ENCODE measurements at regions not wholly inside any gene's neighbourhood (a gene's known extent, or its start where the extent isn't known, plus 50 kb on each side); places are given as distances from the start of the nearest gene placed in this dataset.

- no peak overlapping the region for H3K9ac ChIP-seq (ENCODE audit: low read depth, low read length)
- no peaks in the 10 kb centered on the region for H3K9me3 ChIP-seq (ENCODE audit: control insufficient read depth, insufficient read depth, low read length)
- H3K4me3 ChIP-seq (ENCODE audit: low read depth, low read length), result no peak overlapping the region
- H3K27me3 ChIP-seq (ENCODE audit: control insufficient read depth, insufficient read depth, low read length), result no peaks in the 10 kb centered on the region
- H3K4me1 ChIP-seq (ENCODE audit: control insufficient read depth, insufficient read depth, low read length), result no peaks in the 10 kb centered on the region
- H3K36me3 ChIP-seq (ENCODE audit: control insufficient read depth, insufficient read depth, low read length), result no peaks in the 10 kb centered on the region
Observed at GRCh38 chr9:119500072-119500771, 131.0 kb upstream of the BRINP1 start.

DNA sequence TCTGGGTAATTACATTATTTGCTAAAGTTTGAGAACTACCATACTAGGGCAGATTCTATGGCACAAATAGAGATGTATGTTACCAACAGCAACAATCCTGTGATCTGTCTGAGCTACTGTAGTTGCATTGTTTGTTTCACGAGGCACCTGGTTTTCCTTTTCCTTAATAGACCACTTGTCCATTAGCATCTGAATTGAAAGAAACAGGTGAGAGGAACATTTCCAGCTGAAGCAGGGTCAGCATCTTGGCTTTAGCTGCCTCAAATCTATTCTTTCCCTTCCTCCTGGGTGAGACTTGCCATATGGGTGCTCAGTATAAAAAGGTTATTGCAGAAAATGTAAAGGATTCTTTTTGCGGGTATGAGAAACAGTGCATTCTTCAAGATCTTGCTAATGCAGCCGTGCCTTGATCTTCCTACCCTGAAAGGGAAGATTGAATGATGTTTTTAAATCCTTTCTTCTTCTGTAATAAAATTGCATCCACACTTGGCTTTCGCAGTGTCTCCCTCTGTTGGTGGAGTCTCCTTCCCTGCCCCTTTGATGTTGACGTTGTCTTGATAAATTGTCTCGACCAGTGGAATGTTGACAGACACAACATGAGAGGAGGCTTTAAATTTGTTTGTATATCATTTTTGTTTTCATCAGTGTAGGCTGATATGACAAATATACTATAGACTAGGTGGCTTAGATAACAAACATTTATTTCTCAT is 118.0 kb upstream of the BRINP1 start:
- no peak overlapping the region for H3K4me3 ChIP-seq (ENCODE audit: low read depth, low read length)
- no peaks in the 10 kb centered on the region for H3K9me3 ChIP-seq (ENCODE audit: control insufficient read depth, insufficient read depth, low read length)
- H3K27me3 ChIP-seq (ENCODE audit: control insufficient read depth, insufficient read depth, low read length), result no peaks in the 10 kb centered on the region
- no peak overlapping the region for H3K9ac ChIP-seq (ENCODE audit: low read depth, low read length)
- no peaks in the 10 kb centered on the region for H3K36me3 ChIP-seq (ENCODE audit: control insufficient read depth, insufficient read depth, low read length)
- no peaks in the 10 kb centered on the region for H3K4me1 ChIP-seq (ENCODE audit: control insufficient read depth, insufficient read depth, low read length)

DNA sequence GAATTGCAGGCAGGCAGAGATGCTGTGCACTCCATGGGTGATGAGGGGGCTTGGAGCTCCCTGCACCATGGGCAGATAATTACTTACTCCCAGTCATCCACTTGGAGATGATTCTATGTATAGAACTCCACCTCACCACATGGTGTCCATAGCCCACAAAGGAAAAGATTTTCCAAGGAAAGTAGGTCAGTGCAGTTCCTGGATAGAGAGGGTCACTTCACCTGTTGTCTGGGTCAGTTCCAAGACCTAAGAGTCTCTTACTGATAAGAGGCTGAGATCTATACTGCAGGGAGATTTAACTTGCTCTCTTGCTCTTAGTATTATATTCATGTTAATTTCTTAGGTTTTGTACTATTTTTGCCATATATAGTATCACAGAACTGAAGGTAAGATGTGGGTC is 113.9 kb upstream of the BRINP1 start:
- Histone ChIP-seq H3K9ac (ENCODE audit: low read depth, low read length) (no peak overlapping the region), H3K36me3 (ENCODE audit: control insufficient read depth, insufficient read depth, low read length) (no peaks in the 10 kb centered on the region), H3K4me3 (ENCODE audit: low read depth, low read length) (no peak overlapping the region), H3K4me1 (ENCODE audit: control insufficient read depth, insufficient read depth, low read length) (no peaks in the 10 kb centered on the region), H3K27me3 (ENCODE audit: control insufficient read depth, insufficient read depth, low read length) (no peaks in the 10 kb centered on the region), H3K9me3 (ENCODE audit: control insufficient read depth, insufficient read depth, low read length) (no peaks in the 10 kb centered on the region)

GRCh38 chr9:119477197-119477596 is 108.0 kb upstream of the BRINP1 start:
- Histone ChIP-seq H3K9me3 (ENCODE audit: control insufficient read depth, insufficient read depth, low read length) (no peaks in the 10 kb centered on the region), H3K36me3 (ENCODE audit: control insufficient read depth, insufficient read depth, low read length) (no peaks in the 10 kb centered on the region), H3K9ac (ENCODE audit: low read depth, low read length) (no peak overlapping the region), H3K27me3 (ENCODE audit: control insufficient read depth, insufficient read depth, low read length) (no peaks in the 10 kb centered on the region), H3K4me3 (ENCODE audit: low read depth, low read length) (no peak overlapping the region), H3K4me1 (ENCODE audit: control insufficient read depth, insufficient read depth, low read length) (no peaks in the 10 kb centered on the region)

DNA sequence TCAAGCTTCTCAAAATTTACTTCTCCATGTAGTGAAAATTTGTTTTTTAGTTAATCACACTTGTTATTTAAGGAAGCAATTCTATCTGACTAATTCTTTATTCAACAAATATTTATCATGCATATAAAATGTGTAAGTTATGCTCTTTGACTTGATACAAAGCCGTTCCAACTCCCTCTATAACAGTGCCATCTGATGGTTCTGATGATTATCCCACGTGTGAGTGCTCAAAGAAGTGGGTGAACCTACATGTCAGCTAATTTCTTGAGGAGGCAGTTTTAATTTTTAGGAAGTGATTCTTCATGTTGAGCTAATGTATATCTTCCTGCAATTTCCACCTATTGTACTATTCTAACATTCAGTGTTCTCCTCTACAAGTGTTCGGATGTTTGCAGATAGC is 88.8 kb upstream of the BRINP1 start:
- H3K9me3 ChIP-seq (ENCODE audit: control insufficient read depth, insufficient read depth, low read length), result no peaks in the 10 kb centered on the region
- H3K4me1 ChIP-seq (ENCODE audit: control insufficient read depth, insufficient read depth, low read length), result no peaks in the 10 kb centered on the region
- no peak overlapping the region for H3K4me3 ChIP-seq (ENCODE audit: low read depth, low read length)
- no peaks in the 10 kb centered on the region for H3K36me3 ChIP-seq (ENCODE audit: control insufficient read depth, insufficient read depth, low read length)
- no peaks in the 10 kb centered on the region for H3K27me3 ChIP-seq (ENCODE audit: control insufficient read depth, insufficient read depth, low read length)
- no peak overlapping the region for H3K9ac ChIP-seq (ENCODE audit: low read depth, low read length)

GRCh38 chr9:119453980-119454379 is 84.7 kb upstream of the BRINP1 start:
- Histone ChIP-seq H3K36me3 (ENCODE audit: control insufficient read depth, insufficient read depth, low read length) (no peaks in the 10 kb centered on the region), H3K9ac (ENCODE audit: low read depth, low read length) (no peak overlapping the region), H3K4me1 (ENCODE audit: control insufficient read depth, insufficient read depth, low read length) (no peaks in the 10 kb centered on the region), H3K9me3 (ENCODE audit: control insufficient read depth, insufficient read depth, low read length) (no peaks in the 10 kb centered on the region), H3K4me3 (ENCODE audit: low read depth, low read length) (no peak overlapping the region), H3K27me3 (ENCODE audit: control insufficient read depth, insufficient read depth, low read length) (no peaks in the 10 kb centered on the region)

DNA sequence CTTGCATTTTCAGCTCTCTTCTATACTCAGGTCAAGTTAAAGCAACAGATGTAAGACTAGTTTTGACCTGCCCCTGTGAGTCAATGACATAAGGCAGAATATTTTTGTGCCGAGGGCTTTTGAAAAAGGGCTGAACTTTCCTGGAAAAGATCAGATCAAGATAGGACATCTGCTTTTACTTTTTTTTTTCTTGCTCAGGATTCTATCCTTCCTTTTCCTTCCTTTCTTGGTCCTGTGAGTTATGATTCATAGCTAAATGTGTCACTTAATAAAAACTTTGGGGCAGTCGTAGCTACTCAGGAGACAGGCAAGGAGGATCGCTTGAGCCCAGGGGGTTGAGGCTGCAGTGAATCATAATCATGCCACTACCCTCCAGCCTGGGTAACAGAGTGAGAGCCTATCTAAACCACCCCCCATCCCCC is 84.3 kb upstream of the BRINP1 start:
- H3K36me3 ChIP-seq (ENCODE audit: control insufficient read depth, insufficient read depth, low read length), result no peaks in the 10 kb centered on the region
- H3K9me3 ChIP-seq (ENCODE audit: control insufficient read depth, insufficient read depth, low read length), result no peaks in the 10 kb centered on the region
- no peak overlapping the region for H3K9ac ChIP-seq (ENCODE audit: low read depth, low read length)
- no peaks in the 10 kb centered on the region for H3K27me3 ChIP-seq (ENCODE audit: control insufficient read depth, insufficient read depth, low read length)
- no peaks in the 10 kb centered on the region for H3K4me1 ChIP-seq (ENCODE audit: control insufficient read depth, insufficient read depth, low read length)
- H3K4me3 ChIP-seq (ENCODE audit: low read depth, low read length), result no peak overlapping the region

- H3K4me3 ChIP-seq (ENCODE audit: low read depth, low read length), result no peak overlapping the region
- H3K36me3 ChIP-seq (ENCODE audit: control insufficient read depth, insufficient read depth, low read length), result no peaks in the 10 kb centered on the region
- no peaks in the 10 kb centered on the region for H3K4me1 ChIP-seq (ENCODE audit: control insufficient read depth, insufficient read depth, low read length)
- no peak overlapping the region for H3K9ac ChIP-seq (ENCODE audit: low read depth, low read length)
- no peaks in the 10 kb centered on the region for H3K27me3 ChIP-seq (ENCODE audit: control insufficient read depth, insufficient read depth, low read length)
- H3K9me3 ChIP-seq (ENCODE audit: control insufficient read depth, insufficient read depth, low read length), result no peaks in the 10 kb centered on the region
Observed at GRCh38 chr9:119451426-119451825, 82.2 kb upstream of the BRINP1 start.

DNA sequence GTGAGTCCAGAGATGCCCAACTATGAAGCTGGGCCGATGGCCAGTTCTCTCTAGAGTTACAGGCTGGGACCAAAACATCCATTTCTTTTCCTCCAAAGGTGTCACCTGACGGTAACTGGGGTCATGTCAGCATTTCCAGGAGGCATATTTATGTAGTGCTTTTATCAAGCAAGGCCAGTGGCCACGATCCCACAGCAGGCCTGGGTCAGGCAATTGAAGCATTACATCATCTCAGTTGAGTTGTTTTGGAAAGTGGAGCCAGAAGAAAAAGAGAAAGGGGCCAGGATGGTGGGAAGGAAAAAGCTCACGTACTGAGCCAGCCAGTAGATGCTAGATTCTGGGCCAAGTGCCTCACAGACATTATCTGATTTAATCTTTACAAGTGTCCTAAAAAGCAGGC is 73.9 kb upstream of the BRINP1 start:
- Histone ChIP-seq H3K27me3 (ENCODE audit: control insufficient read depth, insufficient read depth, low read length) (no peaks in the 10 kb centered on the region), H3K4me1 (ENCODE audit: control insufficient read depth, insufficient read depth, low read length) (peaks cover 24% of the 10 kb centered on the region), H3K9ac (ENCODE audit: low read depth, low read length) (no peak overlapping the region), H3K9me3 (ENCODE audit: control insufficient read depth, insufficient read depth, low read length) (no peaks in the 10 kb centered on the region), H3K36me3 (ENCODE audit: control insufficient read depth, insufficient read depth, low read length) (no peaks in the 10 kb centered on the region), H3K4me3 (ENCODE audit: low read depth, low read length) (no peak overlapping the region)

DNA sequence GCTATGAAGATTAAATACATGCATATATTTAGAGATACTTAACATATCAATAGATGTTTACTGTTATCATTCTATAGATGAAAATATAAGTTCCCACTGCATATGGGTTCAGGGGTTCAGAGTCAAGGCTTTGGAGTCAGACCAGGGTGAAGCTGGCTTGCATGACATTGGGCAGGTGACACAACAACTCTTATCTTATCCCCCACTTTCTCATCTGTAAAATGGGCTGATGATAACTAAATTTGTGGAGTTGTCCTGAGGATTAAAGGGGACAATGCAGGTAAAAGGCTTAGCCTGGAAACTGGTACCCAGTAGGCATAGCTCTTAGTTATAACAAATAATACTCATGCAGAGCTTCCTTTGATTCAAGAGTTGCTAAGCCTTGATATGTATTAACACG is 72.6 kb upstream of the BRINP1 start:
- Histone ChIP-seq H3K4me1 (ENCODE audit: control insufficient read depth, insufficient read depth, low read length) (peaks cover 24% of the 10 kb centered on the region), H3K4me3 (ENCODE audit: low read depth, low read length) (no peak overlapping the region), H3K27me3 (ENCODE audit: control insufficient read depth, insufficient read depth, low read length) (no peaks in the 10 kb centered on the region), H3K36me3 (ENCODE audit: control insufficient read depth, insufficient read depth, low read length) (no peaks in the 10 kb centered on the region), H3K9me3 (ENCODE audit: control insufficient read depth, insufficient read depth, low read length) (no peaks in the 10 kb centered on the region), H3K9ac (ENCODE audit: low read depth, low read length) (no peak overlapping the region)

DNA sequence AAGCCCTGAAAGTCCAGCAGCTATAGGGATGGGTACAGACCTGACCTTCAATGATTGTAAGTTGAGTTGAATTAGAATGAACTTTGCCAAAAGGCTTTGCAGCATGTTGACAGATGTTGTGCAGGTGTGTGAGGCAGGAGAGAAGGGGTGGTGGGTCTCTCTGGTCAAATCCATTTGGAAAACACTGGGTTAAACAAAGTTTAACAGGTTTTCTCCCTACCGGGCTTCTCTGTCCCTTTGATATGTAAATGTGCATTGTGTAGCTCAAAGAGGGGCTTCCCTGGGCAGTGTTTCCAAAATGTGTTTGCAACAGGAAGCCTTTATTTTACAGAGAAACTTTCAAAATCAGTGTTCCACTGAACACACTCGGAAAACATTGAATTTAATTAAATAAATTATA is 72.1 kb upstream of the BRINP1 start:
- Histone ChIP-seq H3K4me3 (ENCODE audit: low read depth, low read length) (no peak overlapping the region), H3K9me3 (ENCODE audit: control insufficient read depth, insufficient read depth, low read length) (no peaks in the 10 kb centered on the region), H3K27me3 (ENCODE audit: control insufficient read depth, insufficient read depth, low read length) (no peaks in the 10 kb centered on the region), H3K9ac (ENCODE audit: low read depth, low read length) (no peak overlapping the region), H3K36me3 (ENCODE audit: control insufficient read depth, insufficient read depth, low read length) (no peaks in the 10 kb centered on the region), H3K4me1 (ENCODE audit: control insufficient read depth, insufficient read depth, low read length) (peaks cover 24% of the 10 kb centered on the region)

DNA sequence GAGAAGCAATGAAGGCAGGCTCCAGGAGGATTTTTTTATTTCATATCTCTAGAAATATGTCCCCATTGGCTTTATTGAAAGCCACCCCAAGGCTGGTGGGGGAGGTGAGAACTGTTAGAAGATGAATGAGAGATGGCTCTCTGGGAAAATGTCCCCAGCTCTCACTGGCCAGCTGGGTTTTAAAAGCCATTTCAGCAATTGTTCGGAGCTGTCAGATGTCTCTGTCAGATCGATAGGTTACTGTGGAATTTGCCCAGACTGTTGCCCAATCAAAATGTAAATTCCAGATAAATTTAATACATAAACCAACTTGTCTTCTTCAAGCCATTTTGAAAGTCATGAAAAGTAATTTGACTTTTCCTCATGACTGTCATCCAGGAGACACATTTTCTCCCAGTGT is 67.0 kb upstream of the BRINP1 start:
- H3K9me3 ChIP-seq (ENCODE audit: control insufficient read depth, insufficient read depth, low read length), result no peaks in the 10 kb centered on the region
- no peak overlapping the region for H3K9ac ChIP-seq (ENCODE audit: low read depth, low read length)
- H3K4me3 ChIP-seq (ENCODE audit: low read depth, low read length), result no peak overlapping the region

More for the DNA sequence above, 67.0 kb upstream of the BRINP1 start:
- H3K36me3 ChIP-seq (ENCODE audit: control insufficient read depth, insufficient read depth, low read length), result no peaks in the 10 kb centered on the region
- no peaks in the 10 kb centered on the region for H3K27me3 ChIP-seq (ENCODE audit: control insufficient read depth, insufficient read depth, low read length)
- H3K4me1 ChIP-seq (ENCODE audit: control insufficient read depth, insufficient read depth, low read length), result peaks cover 15% of the 10 kb centered on the region
